A549 (cell line): ENCODE measurements at regions not wholly inside any gene's neighbourhood (a gene's known extent, or its start where the extent isn't known, plus 50 kb on each side); places are given as distances from the start of the nearest gene placed in this dataset.

ENCODE experiments used
- ATAC-seq, 2 experiments: fragments of 200-7000 bp in 1 of 2; fragments of >200 bp in 1 of 2; cut with Nextera tagmentation in 1 of 2; cut with Tn5 transposase in 1 of 2; 3 replicates each; pipeline versions ENCODE4 v1.8.0 to v1.9.1; 2018 to 2020; ENCODE audit warnings: mild to moderate bottlenecking in 1 of 2, moderate library complexity in 1 of 2
- CTCF ChIA-PET: fragments of 300-600 bp; sonication (Branson Sonifier 250); formaldehyde crosslinking; extraction: SDS; loops from one replicate; lab custom pipeline; 2021; ENCODE audit warnings: antibody characterized with exemption, inconsistent platforms; lab: Yijun Ruan, JAX
- POLR2A ChIA-PET: fragments of 350-600 bp; formaldehyde crosslinking; extraction: SDS; loops from one replicate; lab custom pipeline; 2021; ENCODE audit warnings: antibody characterized with exemption, inconsistent platforms; lab: Yijun Ruan, JAX
- DNase-seq, 2 experiments: peaks; one replicate each; pipeline versions ENCODE4 v3.0.0 to v3.0.0-alpha.2; 2011 to 2016; ENCODE audit warnings: low read depth in 1 of 2, low spot score in 1 of 2
- FAIRE-seq: peaks from 2 replicates; lab custom pipeline; 2011; peaks lifted over from hg19 to GRCh38; lab: Jason Lieb, UNC
- H3K27ac ChIP-seq, 2 experiments: fragments of >200 bp; sonication (Bioruptor Twin); formaldehyde crosslinking; 3 replicates each; pipeline ENCODE4 v1.5.1; 2016 to 2017
- H3K4me1 ChIP-seq: fragments of >200 bp; sonication (Bioruptor Twin); formaldehyde crosslinking; 3 replicates; pipeline ENCODE4 v1.6.1; 2016
- H3K4me2 ChIP-seq: fragments of >200 bp; sonication (Bioruptor Twin); formaldehyde crosslinking; 3 replicates; pipeline ENCODE4 v1.6.1; 2016
- H3K4me3 ChIP-seq: fragments of >200 bp; sonication (Bioruptor Twin); formaldehyde crosslinking; 3 replicates; pipeline ENCODE4 v1.5.1; 2016
- H3K9me3 ChIP-seq: fragments of >200 bp; sonication (Bioruptor Twin); formaldehyde crosslinking; 3 replicates; pipeline ENCODE4 v1.6.1; 2016
- ATOH8 ChIP-seq: fragments of 250-450 bp; sonication (Bioruptor Pico); IDR thresholded peaks from 2 replicates; pipeline ENCODE4 v1.5.0; 2020; ENCODE audit warnings: low read depth, mild to moderate bottlenecking, moderate library complexity
- CBX8 ChIP-seq: fragments of 200-600 bp; sonication (generic); IDR thresholded peaks from 2 replicates; pipeline ENCODE4 v1.6.1; 2016
- CHD2 ChIP-seq: fragments of 150-350 bp; IDR thresholded peaks from 2 replicates; pipeline ENCODE4 v1.6.1; 2014; ENCODE audit warnings: low read length; ENCODE audit not compliant: partially characterized antibody
- CHD4 ChIP-seq: fragments of 200-600 bp; sonication (generic); IDR thresholded peaks from 2 replicates; pipeline ENCODE4 v1.6.1; 2016; ENCODE audit warnings: antibody characterized with exemption, mild to moderate bottlenecking, borderline replicate concordance
- CTCF ChIP-seq: fragments of >200 bp; sonication (Bioruptor Twin); formaldehyde crosslinking; IDR thresholded peaks from 3 replicates; pipeline ENCODE4 v1.5.1; 2016
- E2F6 ChIP-seq: IDR thresholded peaks from 2 replicates; pipeline ENCODE4 v1.6.1; 2012; ENCODE audit warnings: low read depth, borderline replicate concordance
- ESRRA ChIP-seq: fragments of 150-350 bp; IDR thresholded peaks from 2 replicates; pipeline ENCODE4 v1.6.1; 2014; ENCODE audit warnings: mild to moderate bottlenecking, low read length, borderline replicate concordance
- HOXA7 ChIP-seq: fragments of 250-450 bp; sonication (Bioruptor Pico); IDR thresholded peaks from 2 replicates; pipeline ENCODE4 v1.5.0; 2020; ENCODE audit warnings: mild to moderate bottlenecking, moderate library complexity
- KDM1A ChIP-seq: fragments of 200-600 bp; sonication (generic); IDR thresholded peaks from 2 replicates; pipeline ENCODE4 v1.6.1; 2016; ENCODE audit warnings: low read depth, mild to moderate bottlenecking
- KDM5A ChIP-seq: fragments of 200-600 bp; sonication (generic); IDR thresholded peaks from 2 replicates; pipeline ENCODE4 v1.6.1; 2016; ENCODE audit warnings: antibody characterized with exemption, mild to moderate bottlenecking
- MAFK ChIP-seq: fragments of 450-650 bp; IDR thresholded peaks from 2 replicates; pipeline ENCODE4 v1.6.1; 2014; ENCODE audit not compliant: partially characterized antibody
- MYC ChIP-seq: IDR thresholded peaks from 2 replicates; pipeline ENCODE4 v1.6.1; 2012; ENCODE audit warnings: mild to moderate bottlenecking, inconsistent platforms, low read length, improper control_type of control experiment, borderline replicate concordance
- NFE2L2 ChIP-seq: fragments of 150-350 bp; conservative IDR thresholded peaks from 2 replicates; pipeline ENCODE4 v1.6.1; 2014; ENCODE audit warnings: low read length
- PBX3 ChIP-seq: IDR thresholded peaks from 2 replicates; pipeline ENCODE4 v1.6.1; 2012
- POLR2A ChIP-seq: IDR thresholded peaks from 2 replicates; pipeline ENCODE4 v1.6.1; 2012; ENCODE audit warnings: mild to moderate bottlenecking, low read length
- RARB ChIP-seq: fragments of 250-450 bp; sonication (Bioruptor Pico); IDR thresholded peaks from 2 replicates; pipeline ENCODE4 v1.8.0; 2021; ENCODE audit warnings: mild to moderate bottlenecking, moderate library complexity
- RCOR1 ChIP-seq: fragments of 150-350 bp; IDR thresholded peaks from 2 replicates; pipeline ENCODE4 v1.6.1; 2014; ENCODE audit warnings: antibody characterized with exemption, low read length, low read depth
- SREBF2 ChIP-seq: fragments of 450-650 bp; IDR thresholded peaks from 2 replicates; pipeline ENCODE4 v1.6.1; 2014; ENCODE audit warnings: mild to moderate bottlenecking, moderate library complexity
- TFCP2L1 ChIP-seq: fragments of 250-450 bp; sonication (Bioruptor Pico); IDR thresholded peaks from 2 replicates; pipeline ENCODE4 v1.5.0; 2021; ENCODE audit warnings: mild to moderate bottlenecking
- TP53 ChIP-seq: fragments of 250-450 bp; sonication (Bioruptor Pico); IDR thresholded peaks from 2 replicates; pipeline ENCODE4 v1.5.0; 2021; ENCODE audit warnings: mild to moderate bottlenecking, moderate library complexity
- ZC3H11A ChIP-seq: fragments of 450-650 bp; IDR thresholded peaks from 2 replicates; pipeline ENCODE4 v1.6.1; 2014; ENCODE audit warnings: antibody characterized with exemption, mild to moderate bottlenecking
- ZFP36 ChIP-seq: fragments of 450-650 bp; IDR thresholded peaks from 2 replicates; pipeline ENCODE4 v1.6.1; 2014; ENCODE audit warnings: borderline replicate concordance; ENCODE audit not compliant: partially characterized antibody
- ZNF302 ChIP-seq: fragments of 250-450 bp; sonication (Bioruptor Pico); IDR thresholded peaks from 2 replicates; pipeline ENCODE4 v1.9.0; 2021; ENCODE audit warnings: inconsistent platforms, mild to moderate bottlenecking, moderate library complexity
- ZSCAN20 ChIP-seq: fragments of 250-450 bp; sonication (Bioruptor Pico); IDR thresholded peaks from 2 replicates; pipeline ENCODE4 v1.8.0; 2022; ENCODE audit warnings: mild to moderate bottlenecking, moderate library complexity
- WGBS: methylation state at CpG from one replicate; pipeline ENCODE4 v1.1.6; 2017; ENCODE audit errors: missing lambda C conversion rate; 5-methylcytosine and 5-hydroxymethylcytosine counted together

GRCh38 chr11:70716986-70717775 lies 318.9 kb downstream of the CTTN start:
- Histone ChIP-seq H3K4me1 (no peaks in the 10 kb centered on the region), H3K9me3 (no peaks in the 10 kb centered on the region), H3K4me2 (no peak overlapping the region), H3K27ac (no peak overlapping the region)
- ChIA-PET CTCF (interaction anchor here (0.7 kb wide), 1 partner anchor 689 kb away, joined by 3 read pairs; no protein-coding TSS in a partner anchor), POLR2A (no interaction called here)
- 90% methylated on average over 32 of the region's 32 CpGs for WGBS
- no peak for DNase-seq
- no peak for ATAC-seq
- FAIRE-seq, result no peak
- TF ChIP-seq CTCF, result no peak
- no peak for TF ChIP-seq ESRRA
- no peak for TF ChIP-seq PBX3
- TF ChIP-seq RCOR1, result no peak
- no peak for TF ChIP-seq ATOH8 (CRISPR knock-in tag)
- no peak for TF ChIP-seq CHD2
- TF ChIP-seq POLR2A, result no peak
- TF ChIP-seq, all 56 proteins: peak for 0
- H3K4me3 ChIP-seq, result no peak overlapping the region

- DNase-seq, result no peak
- TF ChIP-seq KDM1A (no peak), TFCP2L1 (CRISPR knock-in tag) (no peak), E2F6 (no peak), RCOR1 (no peak), ZC3H11A (no peak), ZSCAN20 (CRISPR knock-in tag) (no peak), TP53 (CRISPR knock-in tag) (no peak), KDM5A (no peak), RARB (no peak), HOXA7 (CRISPR knock-in tag) (no peak), ZFP36 (no peak), CBX8 (no peak), NFE2L2 (no peak), CHD4 (no peak), MAFK (no peak), MYC (no peak), ZNF302 (no peak), SREBF2 (no peak)
- TF ChIP-seq, all 56 proteins: peak for 0
- ChIA-PET CTCF (no interaction called here), POLR2A (no interaction called here)
- FAIRE-seq, result no peak
- ATAC-seq, result no peak
- no peak overlapping the region for H3K4me2 ChIP-seq
- H3K9me3 ChIP-seq, result no peaks in the 10 kb centered on the region
- no peaks in the 10 kb centered on the region for H3K4me1 ChIP-seq
- H3K27ac ChIP-seq, result no peak overlapping the region
- H3K4me3 ChIP-seq, result no peak overlapping the region
- WGBS, result 86% methylated on average over 20 of the region's 21 CpGs
Measured at GRCh38 chr11:70717936-70718595, 319.7 kb downstream of the CTTN start.
